Right lobe of liver (tissue), 4 donors: ENCODE measurements at regions not wholly inside any gene's neighbourhood (a gene's known extent, or its start where the extent isn't known, plus 50 kb on each side); places are given as distances from the start of the nearest gene placed in this dataset.

Experiments used
- POLR2A ChIP-seq: fragments of 450-650 bp; IDR thresholded peaks from one replicate; pipeline ENCODE4 v1.6.1; 2017; ENCODE audit warnings: antibody characterized with exemption, mild to moderate bottlenecking
- TF ChIP-seq, protein P1 (sequence below), 4 donors: fragments of 200-600 bp in 3 of 4; fragments of 450-650 bp in 1 of 4; IDR thresholded peaks; one replicate each; pipeline versions ENCODE4 v1.5.1 to v1.8.0; 2016 to 2022; ENCODE audit warnings: antibody characterized with exemption in 4 of 4, mild to moderate bottlenecking in 2 of 4
- donor health status: DM: no; HTN: no; CAD: no.
- donor health status: DM: no; HTN: no; CAD: no.
- donor health status: DM: no; HTN: yes; CAD: no.

DNA sequence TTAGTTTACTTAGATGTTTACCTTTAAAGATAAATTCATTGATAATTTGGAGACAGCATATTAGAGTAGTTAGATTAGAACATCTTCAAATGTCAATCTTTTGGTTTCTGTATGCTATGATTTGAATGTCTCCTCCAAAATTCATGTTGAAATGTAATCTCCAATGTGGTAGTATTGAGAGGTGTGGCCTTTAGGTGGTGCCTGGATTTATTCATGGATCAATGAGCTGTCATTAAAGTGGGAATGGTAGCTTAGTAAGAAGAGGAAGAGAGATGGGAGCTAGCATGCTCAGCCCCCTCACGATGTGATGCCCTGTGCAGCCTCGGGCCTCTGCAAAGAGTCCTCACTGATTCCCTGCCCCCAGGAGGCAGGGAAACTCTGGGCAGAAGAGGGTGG lies 133.6 kb upstream of the TUT7 start:
- TF ChIP-seq, protein P1, sequence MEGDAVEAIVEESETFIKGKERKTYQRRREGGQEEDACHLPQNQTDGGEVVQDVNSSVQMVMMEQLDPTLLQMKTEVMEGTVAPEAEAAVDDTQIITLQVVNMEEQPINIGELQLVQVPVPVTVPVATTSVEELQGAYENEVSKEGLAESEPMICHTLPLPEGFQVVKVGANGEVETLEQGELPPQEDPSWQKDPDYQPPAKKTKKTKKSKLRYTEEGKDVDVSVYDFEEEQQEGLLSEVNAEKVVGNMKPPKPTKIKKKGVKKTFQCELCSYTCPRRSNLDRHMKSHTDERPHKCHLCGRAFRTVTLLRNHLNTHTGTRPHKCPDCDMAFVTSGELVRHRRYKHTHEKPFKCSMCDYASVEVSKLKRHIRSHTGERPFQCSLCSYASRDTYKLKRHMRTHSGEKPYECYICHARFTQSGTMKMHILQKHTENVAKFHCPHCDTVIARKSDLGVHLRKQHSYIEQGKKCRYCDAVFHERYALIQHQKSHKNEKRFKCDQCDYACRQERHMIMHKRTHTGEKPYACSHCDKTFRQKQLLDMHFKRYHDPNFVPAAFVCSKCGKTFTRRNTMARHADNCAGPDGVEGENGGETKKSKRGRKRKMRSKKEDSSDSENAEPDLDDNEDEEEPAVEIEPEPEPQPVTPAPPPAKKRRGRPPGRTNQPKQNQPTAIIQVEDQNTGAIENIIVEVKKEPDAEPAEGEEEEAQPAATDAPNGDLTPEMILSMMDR (IDR thresholded peaks at IDR 0.05), result no peak
- no peak for TF ChIP-seq POLR2A
